ENCODE measurements at regions not wholly inside any gene's neighbourhood (a gene's known extent, or its start where the extent isn't known, plus 50 kb on each side); places are given as distances from the start of the nearest gene placed in this dataset.
"Not testable (repeated sequence)": the region's sequence is repeated elsewhere in the genome, so short reads cannot be mapped to it uniquely, and the experiment has no call there.

GRCh38 chr5:127216143-127216542 is 74.5 kb upstream of the MEGF10 start:
- no peaks in the 10 kb centered on the region for H3K27me3 ChIP-seq
- intact Hi-C loops (cut with DNase I): no loop called here
- no peaks in the 10 kb centered on the region for H3K36me3 ChIP-seq
- 71 to 83% methylated on average over 2 of the region's 2 CpGs for WGBS, 2 donors
- TF ChIP-seq POLR2A (IDR thresholded peaks at IDR 0.05): no peak
- no peak for TF ChIP-seq CTCF (IDR thresholded peaks at IDR 0.05)
- H3K9me3 ChIP-seq: no peaks in the 10 kb centered on the region
- H3K27ac ChIP-seq: no peak overlapping the region
- DNase-seq: no peak
- H3K4me1 ChIP-seq: no peaks in the 10 kb centered on the region
- H3K4me3 ChIP-seq: no peak overlapping the region

DNA sequence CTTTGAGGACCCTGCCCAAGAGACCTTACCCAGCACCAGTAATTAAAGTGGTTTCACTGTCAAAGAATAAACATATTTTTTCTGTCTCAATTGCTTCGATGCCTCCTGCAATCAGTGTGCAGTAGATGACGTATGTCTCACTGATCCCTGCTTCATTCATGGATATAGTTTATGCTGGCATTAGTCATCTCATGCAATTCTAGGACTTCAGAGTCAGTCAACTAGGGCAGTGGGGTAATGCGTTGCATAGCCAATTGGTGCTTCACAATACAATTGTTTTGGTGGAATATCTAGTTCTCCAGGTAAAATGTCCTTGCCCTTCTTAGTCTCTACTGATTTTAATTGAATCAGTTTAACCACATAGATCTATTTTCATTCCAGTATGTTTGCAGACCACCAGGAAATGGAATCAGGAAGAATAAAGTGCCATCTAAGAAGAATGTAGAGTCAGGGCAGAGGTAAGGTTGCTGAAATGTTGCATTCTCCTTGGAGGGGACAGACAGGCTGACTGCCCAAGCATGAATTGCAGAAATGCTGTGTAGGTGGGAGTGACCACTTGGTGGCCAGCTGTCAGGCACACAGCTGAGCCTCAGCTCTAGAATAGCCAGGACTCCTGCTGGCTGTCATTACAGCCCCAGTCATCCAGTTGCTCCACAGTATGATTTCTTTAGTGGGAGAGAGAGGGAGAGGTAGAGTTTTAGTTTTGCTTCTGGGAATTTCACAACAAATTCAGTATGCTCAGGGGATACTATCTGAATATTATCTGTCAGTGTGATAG is 73.5 kb upstream of the MEGF10 start:
- no peak for DNase-seq
- Histone ChIP-seq H3K4me1 (no peaks in the 10 kb centered on the region), H3K27me3 (no peaks in the 10 kb centered on the region), H3K9me3 (no peaks in the 10 kb centered on the region), H3K36me3 (no peaks in the 10 kb centered on the region), H3K27ac (no peak overlapping the region), H3K4me3 (no peak overlapping the region)
- intact Hi-C loops (cut with DNase I): no loop called here
- WGBS, 2 donors: 77 to 78% methylated on average over 3 of the region's 3 CpGs
- no peak for TF ChIP-seq CTCF (IDR thresholded peaks at IDR 0.05)
- TF ChIP-seq POLR2A (IDR thresholded peaks at IDR 0.05): no peak

GRCh38 chr5:127221936-127222335 is 68.7 kb upstream of the MEGF10 start:
- H3K9me3 ChIP-seq; H3K27me3 ChIP-seq; H3K4me1 ChIP-seq; intact Hi-C loops (cut with DNase I); DNase-seq; H3K4me3 ChIP-seq; H3K36me3 ChIP-seq; H3K27ac ChIP-seq: not testable (repeated sequence)
- WGBS, 2 donors: 52 to 60% methylated on average over 1 of the region's 1 CpG

DNA sequence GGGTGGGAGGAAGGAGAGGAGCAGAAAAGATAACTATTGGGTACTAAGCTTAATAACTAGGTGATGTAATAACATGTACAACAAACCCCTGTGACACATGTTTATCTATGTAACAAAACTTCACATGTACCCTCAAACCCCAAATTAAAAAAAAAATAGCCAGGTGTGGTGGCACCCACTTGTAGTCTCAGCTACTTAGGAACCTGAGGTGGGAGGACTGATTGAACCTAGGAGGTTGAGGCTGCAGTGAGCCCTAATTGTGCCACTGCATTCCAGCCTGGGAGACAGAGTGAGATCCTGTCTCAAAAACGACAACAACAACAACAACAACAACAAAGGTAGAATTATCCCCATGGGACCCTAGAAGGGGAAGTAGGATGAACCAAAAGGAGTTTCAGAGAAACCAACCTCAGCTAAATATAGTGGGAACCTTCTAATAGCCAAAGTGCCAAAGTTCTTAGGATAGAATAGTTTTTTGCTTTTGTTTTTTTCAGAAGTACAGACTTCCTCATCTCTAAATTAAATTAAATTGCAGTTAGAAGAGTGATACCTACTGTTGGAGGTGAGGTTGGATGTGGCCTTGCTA is 67.9 kb upstream of the MEGF10 start:
- H3K27me3 ChIP-seq; DNase-seq; H3K9me3 ChIP-seq; H3K4me3 ChIP-seq; H3K27ac ChIP-seq; intact Hi-C loops (cut with DNase I); H3K36me3 ChIP-seq; H3K4me1 ChIP-seq: not testable (repeated sequence)
- 72 to 85% methylated on average over 1 of the region's 1 CpG for WGBS, 2 donors

DNA sequence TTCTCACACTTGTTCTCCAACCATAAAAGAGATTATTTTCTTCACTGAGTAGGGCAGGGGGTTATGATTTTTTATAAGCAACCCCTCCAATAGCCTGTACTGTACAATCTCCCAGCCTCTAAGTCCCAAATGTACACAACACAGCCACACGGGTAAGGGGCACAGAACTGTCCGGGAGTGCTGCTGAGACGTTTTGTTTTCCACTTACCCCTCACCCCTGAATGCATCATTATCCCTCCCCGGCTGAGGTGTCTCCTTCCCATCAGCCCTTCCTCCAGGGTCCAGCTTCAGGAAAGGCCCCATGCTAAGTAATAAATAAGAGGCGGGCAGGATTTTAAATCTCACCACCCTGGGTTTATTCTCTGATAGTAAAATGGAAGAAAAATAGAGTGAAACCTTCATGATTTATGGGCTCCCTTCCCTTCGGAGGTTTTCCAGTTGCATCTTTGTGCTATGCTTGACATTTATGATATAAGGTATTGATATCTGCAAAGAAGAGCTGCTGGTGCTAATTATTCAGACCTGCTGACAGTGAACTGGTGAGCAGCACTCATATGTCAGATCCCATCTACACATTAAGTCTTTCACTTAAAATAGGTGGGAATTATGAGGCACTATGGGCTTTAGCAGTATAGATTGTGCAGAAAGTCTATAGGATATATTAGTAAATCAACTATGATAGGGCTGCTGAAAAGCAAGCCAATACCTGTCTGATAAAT is 67.2 kb upstream of the MEGF10 start:
- no peaks in the 10 kb centered on the region for H3K36me3 ChIP-seq
- no peak overlapping the region for H3K27ac ChIP-seq
- no peaks in the 10 kb centered on the region for H3K9me3 ChIP-seq
- no peak for DNase-seq
- WGBS, 2 donors: 56 to 72% methylated on average over 6 of the region's 6 CpGs
- H3K27me3 ChIP-seq: no peaks in the 10 kb centered on the region
- intact Hi-C loops (cut with DNase I): no loop called here
- TF ChIP-seq POLR2A (IDR thresholded peaks at IDR 0.05) (no peak), CTCF (IDR thresholded peaks at IDR 0.05) (no peak)
- no peak overlapping the region for H3K4me3 ChIP-seq
- no peaks in the 10 kb centered on the region for H3K4me1 ChIP-seq

DNA sequence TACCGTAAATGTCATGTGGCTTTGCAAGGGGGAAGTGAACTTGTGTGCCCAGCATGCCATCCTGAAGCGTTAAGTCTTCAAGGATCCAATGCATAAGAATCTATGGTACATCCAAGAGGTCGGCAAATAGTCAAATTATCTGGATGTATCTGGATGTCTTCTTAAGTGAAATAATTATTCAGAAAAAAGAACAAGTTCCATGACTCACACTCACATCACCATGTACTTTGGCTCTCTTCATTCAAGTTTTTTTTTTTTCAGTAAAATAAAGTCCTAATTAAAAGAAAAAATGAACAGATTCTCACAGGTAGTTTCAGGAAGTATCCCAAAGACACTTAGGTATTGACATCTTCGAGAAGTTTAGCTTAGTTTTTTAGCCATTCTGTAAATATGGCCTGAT is 62.7 kb upstream of the MEGF10 start:
- no peaks in the 10 kb centered on the region for H3K36me3 ChIP-seq
- no peak for TF ChIP-seq POLR2A (IDR thresholded peaks at IDR 0.05)
- TF ChIP-seq CTCF (IDR thresholded peaks at IDR 0.05): no peak
- 70 to 80% methylated on average over 4 of the region's 4 CpGs for WGBS, 2 donors
- intact Hi-C loops (cut with DNase I): no loop called here
- H3K27ac ChIP-seq: no peak overlapping the region
- H3K27me3 ChIP-seq: no peaks in the 10 kb centered on the region
- H3K9me3 ChIP-seq: no peaks in the 10 kb centered on the region
- H3K4me3 ChIP-seq: no peak overlapping the region
- DNase-seq: no peak
- H3K4me1 ChIP-seq: peaks cover 4 to 15% (median 11%) of the 10 kb centered on the region in 3 donors

Data from esophagus squamous epithelium (tissue), 5 donors.